A673 (cell line): ENCODE measurements at regions not wholly inside any gene's neighbourhood (a gene's known extent, or its start where the extent isn't known, plus 50 kb on each side); places are given as distances from the start of the nearest gene placed in this dataset.
"Not testable (repeated sequence)": the region's sequence is repeated elsewhere in the genome, so short reads cannot be mapped to it uniquely, and the experiment has no call there.

Experiments
- BruUV-seq: library from RNA; stranded (reverse); fragments of 400-500 nt; replicated peaks from 2 replicates; lab custom pipeline; 2021; lab: Mats Ljungman, UMichigan
- CTCF ChIA-PET: fragments of 300-600 bp; sonication (Branson Sonifier 250); formaldehyde crosslinking; loops from one replicate; lab custom pipeline; 2022; ENCODE audit warnings: antibody characterized with exemption; lab: Charles Lee
- POLR2A ChIA-PET: fragments of 300-600 bp; sonication (Branson Sonifier 250); formaldehyde crosslinking; loops from one replicate; lab custom pipeline; 2022; ENCODE audit warnings: antibody characterized with exemption; ENCODE audit not compliant: low non-redundant PET; lab: Charles Lee
- DNase-seq: peaks from one replicate; pipeline ENCODE4 v3.0.0-alpha.2; 2015; ENCODE audit warnings: low spot score
- H3K27ac ChIP-seq: fragments of 200-600 bp; sonication (generic); 2 replicates; pipeline ENCODE4 v1.5.1; 2016; ENCODE audit warnings: mixed run types, low read depth, mild to moderate bottlenecking, mixed read lengths, antibody characterized with exemption, low read length; ENCODE audit not compliant: poor library complexity, severe bottlenecking
- H3K27me3 ChIP-seq: fragments of 200-600 bp; sonication (generic); replicated peaks from 2 replicates; pipeline ENCODE4 v1.6.1; 2017; ENCODE audit warnings: mixed run types, low read depth, mild to moderate bottlenecking, mixed read lengths, antibody characterized with exemption, low read length; ENCODE audit not compliant: insufficient read depth, poor library complexity
- H3K36me3 ChIP-seq: fragments of 200-600 bp; sonication (generic); 2 replicates; pipeline ENCODE4 v1.6.1; 2016; ENCODE audit warnings: mixed run types, mild to moderate bottlenecking, mixed read lengths, antibody characterized with exemption, low read length; ENCODE audit not compliant: insufficient read depth, poor library complexity, severe bottlenecking
- H3K4me1 ChIP-seq: fragments of 200-600 bp; sonication (generic); 2 replicates; pipeline ENCODE4 v1.6.1; 2017; ENCODE audit warnings: mixed run types, mild to moderate bottlenecking, mixed read lengths, antibody characterized with exemption, low read length; ENCODE audit not compliant: insufficient read depth, poor library complexity, severe bottlenecking
- H3K4me3 ChIP-seq: fragments of 200-600 bp; sonication (generic); 2 replicates; pipeline ENCODE4 v1.5.1; 2016; ENCODE audit warnings: low read depth, mixed run types, mild to moderate bottlenecking, mixed read lengths, low read length; ENCODE audit not compliant: poor library complexity, severe bottlenecking
- H3K9me3 ChIP-seq: fragments of 200-600 bp; sonication (generic); 2 replicates; pipeline ENCODE4 v1.6.1; 2016; ENCODE audit warnings: mixed run types, low read depth, mild to moderate bottlenecking, mixed read lengths, antibody characterized with exemption, low read length; ENCODE audit not compliant: poor library complexity, severe bottlenecking
- EZH2 ChIP-seq: fragments of 200-600 bp; sonication (generic); IDR thresholded peaks from 2 replicates; pipeline ENCODE4 v1.6.1; 2017; ENCODE audit warnings: borderline replicate concordance, low read depth, mild to moderate bottlenecking, mixed read lengths, antibody characterized with exemption, low read length; ENCODE audit not compliant: poor library complexity, severe bottlenecking
- intact Hi-C: fragments of 100-400 bp; cut with micrococcal nuclease; formaldehyde crosslinking; loops from one replicate; pipeline ENCODE4 v1.10.0; 2022; ENCODE audit not compliant: unreplicated experiment
- TF ChIP-seq, protein P1 (sequence below): fragments of 300-800, 200-600 bp; sonication (generic); conservative IDR thresholded peaks from 2 replicates; pipeline ENCODE4 v1.5.1; 2017; ENCODE audit warnings: low read depth, mild to moderate bottlenecking, antibody characterized with exemption, low read length, moderate library complexity, mixed read lengths

DNA sequence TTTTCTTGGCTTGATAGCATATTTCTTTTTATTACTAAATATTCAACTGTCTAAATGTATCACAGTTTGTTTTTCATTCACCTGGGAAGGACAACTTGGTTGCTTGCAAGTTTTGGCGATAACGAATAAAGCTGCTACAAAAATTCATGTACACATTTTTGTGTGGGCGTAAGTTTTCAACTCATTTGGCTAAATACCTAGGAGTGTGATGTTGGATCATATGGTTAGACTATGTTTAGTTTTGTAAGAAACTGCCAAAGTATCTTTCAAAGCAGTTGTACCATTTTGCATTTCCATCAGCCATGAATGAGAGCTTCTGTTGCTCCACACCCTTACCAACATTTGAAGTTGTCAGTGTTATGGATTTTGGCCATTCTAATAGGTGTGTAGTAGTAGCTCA lies 428.0 kb downstream of the ACTL7B start:
- TF ChIP-seq, protein P1, sequence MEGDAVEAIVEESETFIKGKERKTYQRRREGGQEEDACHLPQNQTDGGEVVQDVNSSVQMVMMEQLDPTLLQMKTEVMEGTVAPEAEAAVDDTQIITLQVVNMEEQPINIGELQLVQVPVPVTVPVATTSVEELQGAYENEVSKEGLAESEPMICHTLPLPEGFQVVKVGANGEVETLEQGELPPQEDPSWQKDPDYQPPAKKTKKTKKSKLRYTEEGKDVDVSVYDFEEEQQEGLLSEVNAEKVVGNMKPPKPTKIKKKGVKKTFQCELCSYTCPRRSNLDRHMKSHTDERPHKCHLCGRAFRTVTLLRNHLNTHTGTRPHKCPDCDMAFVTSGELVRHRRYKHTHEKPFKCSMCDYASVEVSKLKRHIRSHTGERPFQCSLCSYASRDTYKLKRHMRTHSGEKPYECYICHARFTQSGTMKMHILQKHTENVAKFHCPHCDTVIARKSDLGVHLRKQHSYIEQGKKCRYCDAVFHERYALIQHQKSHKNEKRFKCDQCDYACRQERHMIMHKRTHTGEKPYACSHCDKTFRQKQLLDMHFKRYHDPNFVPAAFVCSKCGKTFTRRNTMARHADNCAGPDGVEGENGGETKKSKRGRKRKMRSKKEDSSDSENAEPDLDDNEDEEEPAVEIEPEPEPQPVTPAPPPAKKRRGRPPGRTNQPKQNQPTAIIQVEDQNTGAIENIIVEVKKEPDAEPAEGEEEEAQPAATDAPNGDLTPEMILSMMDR: no peak
- no peak for TF ChIP-seq EZH2
- H3K27ac ChIP-seq: no peak overlapping the region
- ChIA-PET CTCF (no interaction called here), POLR2A (no interaction called here)
- no TSS peak for BruUV-seq
- no peaks in the 10 kb centered on the region for H3K27me3 ChIP-seq
- no peaks in the 10 kb centered on the region for H3K4me1 ChIP-seq
- no peaks in the 10 kb centered on the region for H3K9me3 ChIP-seq
- intact Hi-C loops: no loop called here
- DNase-seq: no peak
- no peaks in the 10 kb centered on the region for H3K36me3 ChIP-seq
- H3K4me3 ChIP-seq: no peak overlapping the region

DNA sequence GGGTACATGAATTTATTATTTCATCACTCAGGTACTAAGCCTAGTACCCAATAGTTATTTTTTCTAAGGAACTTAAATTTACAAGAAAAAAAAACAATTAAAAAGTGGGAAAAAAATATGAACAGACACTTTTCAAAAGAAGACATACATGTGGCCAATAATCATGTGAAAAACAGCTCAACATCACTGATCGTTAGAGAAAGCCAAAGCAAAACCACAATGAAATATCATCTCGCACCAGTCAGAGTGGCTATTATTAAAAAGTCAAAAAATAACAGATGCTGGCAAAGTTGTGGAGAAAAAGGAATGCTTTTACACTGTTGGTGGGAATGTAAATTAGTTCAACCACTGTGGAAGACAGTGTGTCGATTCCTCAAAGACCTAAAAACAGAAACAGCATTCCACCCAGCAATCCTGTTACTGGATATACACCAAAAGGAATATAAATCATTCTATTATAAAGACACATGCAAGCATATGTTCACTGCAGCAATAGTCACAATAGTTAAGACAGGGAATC lies 429.3 kb downstream of the ACTL7B start:
- DNase-seq, POLR2A ChIA-PET, H3K27me3 ChIP-seq, intact Hi-C loops, CTCF ChIA-PET, H3K36me3 ChIP-seq, H3K27ac ChIP-seq, H3K4me3 ChIP-seq, H3K4me1 ChIP-seq, H3K9me3 ChIP-seq, BruUV-seq: not testable (repeated sequence)

DNA sequence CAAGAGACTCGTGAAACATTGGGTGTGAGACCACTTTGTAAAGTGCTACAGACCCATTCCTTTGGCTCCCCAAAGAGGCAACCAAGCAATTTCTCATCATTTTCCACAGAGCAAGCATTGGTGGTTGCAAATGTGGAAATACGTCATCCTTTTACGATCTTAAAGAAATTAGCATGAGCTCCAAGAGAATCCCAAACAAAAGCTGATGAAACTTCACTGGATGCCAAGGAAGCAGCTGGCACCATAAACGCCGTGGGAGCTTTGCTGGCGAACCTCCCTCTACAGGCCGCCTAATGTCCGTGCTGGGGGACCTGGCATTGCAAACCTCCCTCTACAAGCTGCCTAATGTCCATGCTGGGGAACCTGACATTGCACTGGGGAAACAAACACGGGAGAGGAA lies 432.4 kb downstream of the ACTL7B start:
- no peaks in the 10 kb centered on the region for H3K9me3 ChIP-seq
- DNase-seq: peak; percentile 28
- H3K4me3 ChIP-seq: no peak overlapping the region
- no peak overlapping the region for H3K27ac ChIP-seq
- no TSS peak for BruUV-seq
- no peaks in the 10 kb centered on the region for H3K4me1 ChIP-seq
- TF ChIP-seq, protein P1: no peak
- no peak for TF ChIP-seq EZH2
- H3K27me3 ChIP-seq: no peaks in the 10 kb centered on the region
- no peaks in the 10 kb centered on the region for H3K36me3 ChIP-seq
- intact Hi-C loops: no loop called here
- ChIA-PET CTCF (no interaction called here), POLR2A (no interaction called here)

DNA sequence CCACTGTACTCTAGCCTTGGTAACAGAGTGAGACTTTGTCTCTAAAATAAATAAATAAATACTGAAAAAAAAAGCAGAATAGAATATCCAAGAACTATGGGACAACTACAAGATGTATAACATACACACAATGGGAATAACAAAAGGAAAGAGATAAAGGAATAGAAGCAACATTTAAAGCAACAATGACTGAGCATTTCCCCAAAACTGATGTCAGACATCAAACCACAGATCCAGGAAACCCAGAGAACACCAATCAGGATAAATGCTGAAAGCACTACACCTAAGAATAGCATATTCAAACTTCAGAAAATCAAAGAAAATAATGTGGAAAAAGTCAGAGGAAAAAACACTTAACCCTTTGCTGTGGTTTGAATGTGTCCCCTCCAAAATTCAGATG lies 436.4 kb downstream of the ACTL7B start:
- no peak for DNase-seq
- CTCF ChIA-PET: no interaction called here
- TF ChIP-seq, protein P1: no peak
- no peak for TF ChIP-seq EZH2
- POLR2A ChIA-PET: no interaction called here
- Histone ChIP-seq H3K27ac (no peak overlapping the region), H3K36me3 (no peaks in the 10 kb centered on the region), H3K4me1 (no peaks in the 10 kb centered on the region), H3K4me3 (no peak overlapping the region), H3K27me3 (no peaks in the 10 kb centered on the region), H3K9me3 (no peaks in the 10 kb centered on the region)
- no TSS peak for BruUV-seq
- intact Hi-C loops: no loop called here
